HepG2 (cell line): ENCODE measurements at regions not wholly inside any gene's neighbourhood (a gene's known extent, or its start where the extent isn't known, plus 50 kb on each side); places are given as distances from the start of the nearest gene placed in this dataset.

Experiments used
- BCL3 ChIP-seq: sonication (generic); formaldehyde crosslinking; IDR thresholded peaks from 2 replicates; pipeline ENCODE4 v1.5.1; 2020; ENCODE audit warnings: mild to moderate bottlenecking, missing genetic modification reagents, moderate library complexity
- GLI4 ChIP-seq: sonication (generic); formaldehyde crosslinking; IDR thresholded peaks from 2 replicates; pipeline ENCODE4 v1.5.1; 2020; ENCODE audit warnings: missing genetic modification reagents, mild to moderate bottlenecking, moderate library complexity, borderline replicate concordance
- HNRNPUL1 ChIP-seq: fragments of 200-400 bp; formaldehyde crosslinking; IDR thresholded peaks from 2 replicates; pipeline ENCODE4 v1.6.1; 2017; ENCODE audit warnings: low read depth, mild to moderate bottlenecking, low read length, moderate library complexity
- ISX ChIP-seq: sonication (generic); formaldehyde crosslinking; conservative IDR thresholded peaks from 2 replicates; pipeline ENCODE4 v1.5.0; 2020; ENCODE audit warnings: missing genetic modification reagents
- KAT8 ChIP-seq: IDR thresholded peaks from 2 replicates; pipeline ENCODE4 v1.6.1; 2016; ENCODE audit warnings: missing genetic modification reagents, missing compliant biosample characterization
- LCORL ChIP-seq, 2 experiments: fragments of 450-650 bp in 1 of 2; sonication (generic) in 1 of 2; formaldehyde crosslinking in 1 of 2; IDR thresholded peaks; 2 replicates each; pipeline versions ENCODE4 v1.5.0 to v1.6.1; 2017 to 2020; ENCODE audit warnings: antibody characterized with exemption in 1 of 2, missing genetic modification reagents in 1 of 2
- MED8 ChIP-seq: sonication (generic); formaldehyde crosslinking; IDR thresholded peaks from 2 replicates; pipeline ENCODE4 v1.8.1; 2023; ENCODE audit warnings: mild to moderate bottlenecking, missing genetic modification reagents; ENCODE audit not compliant: insufficient replicate concordance
- NFYB ChIP-seq: sonication (generic); formaldehyde crosslinking; IDR thresholded peaks from 2 replicates; pipeline ENCODE4 v1.4.0; 2020; ENCODE audit warnings: missing genetic modification reagents
- PAWR ChIP-seq: sonication (generic); formaldehyde crosslinking; IDR thresholded peaks from 2 replicates; pipeline ENCODE4 v1.4.0; 2020; ENCODE audit warnings: missing genetic modification reagents, mild to moderate bottlenecking, borderline replicate concordance
- RFXANK ChIP-seq: IDR thresholded peaks from 2 replicates; pipeline ENCODE4 v1.6.1; 2016
- SIN3A ChIP-seq: IDR thresholded peaks from 2 replicates; pipeline ENCODE4 v1.6.1; 2011; ENCODE audit warnings: low read depth, mild to moderate bottlenecking, control low read depth, low read length, borderline replicate concordance
- TCF7L2 ChIP-seq: IDR thresholded peaks from 2 replicates; pipeline ENCODE4 v1.6.1; 2011; ENCODE audit warnings: mild to moderate bottlenecking, low read depth, low read length, moderate library complexity
- THAP7 ChIP-seq: sonication (generic); formaldehyde crosslinking; IDR thresholded peaks from 2 replicates; pipeline ENCODE4 v1.8.1; 2023; ENCODE audit warnings: mild to moderate bottlenecking, missing genetic modification reagents
- UBTF ChIP-seq: sonication (generic); formaldehyde crosslinking; IDR thresholded peaks from 2 replicates; pipeline ENCODE4 v1.4.0; 2020; ENCODE audit warnings: mild to moderate bottlenecking, missing genetic modification reagents
- ZBTB38 ChIP-seq: sonication (generic); formaldehyde crosslinking; IDR thresholded peaks from 2 replicates; pipeline ENCODE4 v1.5.1; 2020; ENCODE audit warnings: mild to moderate bottlenecking, missing genetic modification reagents
- ZMYM4 ChIP-seq: sonication (generic); formaldehyde crosslinking; IDR thresholded peaks from 2 replicates; pipeline ENCODE4 v1.8.1; 2023; ENCODE audit warnings: mild to moderate bottlenecking, missing genetic modification reagents
- ZNF3 ChIP-seq: IDR thresholded peaks from 2 replicates; pipeline ENCODE4 v1.7.0; 2017; ENCODE audit warnings: inconsistent platforms
- ZNF337 ChIP-seq: sonication (generic); formaldehyde crosslinking; IDR thresholded peaks from 2 replicates; pipeline ENCODE4 v1.5.1; 2020; ENCODE audit warnings: missing genetic modification reagents, low read depth, mild to moderate bottlenecking, borderline replicate concordance
- ZNF646 ChIP-seq: sonication (generic); formaldehyde crosslinking; IDR thresholded peaks from 2 replicates; pipeline ENCODE4 v1.9.0; 2021; ENCODE audit warnings: mild to moderate bottlenecking, missing genetic modification reagents
- ZNF766 ChIP-seq: sonication (generic); formaldehyde crosslinking; IDR thresholded peaks from 2 replicates; pipeline ENCODE4 v1.5.0; 2020; ENCODE audit warnings: missing genetic modification reagents, borderline replicate concordance

GRCh38 chr15:62391641-62392262 lies 226.7 kb upstream of the C2CD4B start (continued):
- TF ChIP-seq PAWR (no peak), NFYB (0 out of 2 replicates have a peak, but pooled peaks have one; percentile 9), RFXANK (no peak), KAT8 (CRISPR knock-in tag) (0 out of 2 replicates have a peak, but pooled peaks have one; percentile 22), ZNF337 (CRISPR knock-in tag) (no peak), TCF7L2 (no peak), ZNF3 (CRISPR knock-in tag) (no peak), ZNF766 (CRISPR knock-in tag) (no peak), UBTF (CRISPR knock-in tag) (peak; percentile 96), MED8 (CRISPR knock-in tag) (peak; percentile 31), ZNF646 (CRISPR knock-in tag) (no peak), HNRNPUL1 (no peak), BCL3 (CRISPR knock-in tag) (no peak), LCORL (IDR thresholded peaks at IDR 0.05) (no peak), LCORL (CRISPR knock-in tag; IDR thresholded peaks at IDR 0.05) (no peak; the same call in 1 of the 2 replicates), SIN3A (peak; percentile 26; the same call in 1 of the 2 replicates), ISX (CRISPR knock-in tag) (no peak), ZMYM4 (CRISPR knock-in tag) (peak; percentile 39; the same call in 1 of the 2 replicates), ZBTB38 (CRISPR knock-in tag) (peak; percentile 24; the same call in 1 of the 2 replicates), GLI4 (CRISPR knock-in tag) (no peak), THAP7 (CRISPR knock-in tag) (no peak)
